LNCaP clone FGC (cell line): ENCODE measurements at regions not wholly inside any gene's neighbourhood (a gene's known extent, or its start where the extent isn't known, plus 50 kb on each side); places are given as distances from the start of the nearest gene placed in this dataset.

ENCODE experiments used
- DNase-seq: peaks from one replicate; pipeline ENCODE4 v3.0.0-alpha.2; 2011; ENCODE audit warnings: low read depth
- H3K4me3 ChIP-seq: 2 replicates; pipeline ENCODE4 v1.5.1; 2011; ENCODE audit warnings: mild to moderate bottlenecking, low read depth, low read length, control low read depth
- CTCF ChIP-seq: IDR thresholded peaks from 2 replicates; pipeline ENCODE4 v1.5.1; 2012; ENCODE audit warnings: mild to moderate bottlenecking; ENCODE audit not compliant: control insufficient read depth, insufficient read depth; ENCODE audit errors: extremely low read depth

DNA sequence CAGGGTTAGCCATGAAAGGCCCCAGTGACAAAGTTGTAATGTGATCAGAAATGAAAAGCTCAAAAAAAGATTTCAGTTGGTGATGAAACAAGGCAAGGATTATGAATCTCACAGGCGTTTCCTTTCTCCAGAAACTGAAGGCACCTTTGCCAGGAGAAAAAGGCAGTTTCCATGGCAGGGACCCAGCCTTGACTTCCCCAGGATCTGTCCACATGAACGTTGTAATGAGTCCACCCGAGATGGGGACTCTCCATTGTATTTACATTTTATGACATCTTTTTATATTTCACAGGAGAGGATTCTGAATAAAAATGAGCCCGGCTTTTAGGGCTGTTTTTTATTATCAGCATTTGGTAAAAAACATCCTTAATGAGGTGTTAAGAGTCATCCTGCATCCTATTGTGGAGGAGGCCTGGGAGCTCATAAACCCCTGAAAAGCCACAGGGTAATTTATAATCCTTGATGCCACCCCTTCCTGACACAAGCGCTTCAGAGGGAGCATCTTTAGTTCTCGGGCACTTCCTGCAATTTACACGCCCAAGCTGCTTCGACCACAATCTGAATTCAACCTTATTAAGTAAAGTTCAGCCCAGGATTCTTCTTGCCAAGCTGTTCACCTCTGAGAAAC is 74.1 kb upstream of the SALL4 start:
- H3K4me3 ChIP-seq, result no peak overlapping the region
- TF ChIP-seq CTCF, result no peak
- DNase-seq, result no peak

DNA sequence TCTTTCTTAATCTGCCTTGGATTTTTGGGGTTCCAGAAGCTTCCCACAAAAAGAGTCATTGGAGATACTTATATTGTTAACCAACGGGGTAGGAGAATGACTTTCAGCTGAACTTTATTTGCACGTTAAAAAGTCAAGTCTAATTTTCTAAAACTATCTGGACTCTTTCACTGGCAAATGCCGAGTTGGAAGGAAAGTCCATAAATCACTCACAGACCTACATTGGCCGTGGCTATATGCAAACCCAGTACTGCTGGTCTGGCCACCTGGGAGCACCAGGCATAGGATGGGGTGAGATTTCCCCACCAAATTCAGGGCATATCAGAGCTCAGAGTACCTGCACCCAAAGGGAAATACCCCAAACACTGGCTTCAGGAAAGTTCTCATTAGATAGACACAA is 71.3 kb upstream of the SALL4 start:
- DNase-seq, result no peak
- no peak for TF ChIP-seq CTCF
- no peak overlapping the region for H3K4me3 ChIP-seq

- peak; percentile 1 for DNase-seq
These were observed 69.6 kb upstream of the SALL4 start for GRCh38 chr20:51871943-51872342.

GRCh38 chr20:51869002-51869401 is 66.7 kb upstream of the SALL4 start:
- H3K4me3 ChIP-seq, result no peak overlapping the region
- no peak for DNase-seq
- TF ChIP-seq CTCF, result no peak

More at GRCh38 chr20:51871943-51872342, 69.6 kb upstream of the SALL4 start:
- H3K4me3 ChIP-seq, result no peak overlapping the region
- no peak for TF ChIP-seq CTCF

DNA sequence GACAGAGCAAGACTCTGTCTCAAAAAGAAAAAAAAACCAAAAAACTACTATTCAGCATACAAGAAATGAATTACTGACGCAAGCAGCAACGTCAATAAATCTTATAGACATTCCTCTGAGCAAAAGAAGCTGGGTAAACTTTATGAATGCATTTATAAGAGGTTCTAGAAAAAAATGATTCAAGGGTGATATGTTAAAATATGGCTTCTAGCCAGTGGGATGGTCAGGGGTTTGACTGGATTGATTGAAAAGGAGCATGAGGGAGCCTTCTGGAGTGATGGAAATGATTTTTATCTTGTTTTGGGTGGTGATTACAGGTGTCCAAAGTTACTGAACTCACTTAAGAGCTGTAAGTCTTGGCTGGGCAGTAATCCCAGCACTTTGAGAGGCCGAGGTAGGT is 64.9 kb upstream of the SALL4 start:
- no peak for DNase-seq
- no peak overlapping the region for H3K4me3 ChIP-seq
- no peak for TF ChIP-seq CTCF

- H3K4me3 ChIP-seq, result no peak overlapping the region
- TF ChIP-seq CTCF, result no peak
- DNase-seq, result no peak
These were observed 62.6 kb upstream of the SALL4 start for GRCh38 chr20:51864967-51865366.

GRCh38 chr20:51862796-51863195 is 60.5 kb upstream of the SALL4 start:
- TF ChIP-seq CTCF, result no peak
- no peak overlapping the region for H3K4me3 ChIP-seq
- DNase-seq, result no peak
